HFFc6 (cell line): ENCODE measurements at regions not wholly inside any gene's neighbourhood (a gene's known extent, or its start where the extent isn't known, plus 50 kb on each side); places are given as distances from the start of the nearest gene placed in this dataset.

Experiments
- DNase-seq: peaks from one replicate; pipeline ENCODE4 v3.0.0-alpha.2; 2018
- H3K27ac Mint-ChIP-seq: 2 replicates; pipeline ENCODE4 v1.8.0; 2020; ENCODE audit warnings: mild to moderate bottlenecking, mixed read lengths
- H3K27me3 Mint-ChIP-seq: 2 replicates; pipeline ENCODE4 v1.8.0; 2021; ENCODE audit warnings: mild to moderate bottlenecking, moderate library complexity, mixed read lengths; ENCODE audit not compliant: insufficient read depth
- H3K36me3 Mint-ChIP-seq: 2 replicates; pipeline ENCODE4 v1.8.0; 2021; ENCODE audit warnings: low read depth, mixed read lengths
- H3K4me1 Mint-ChIP-seq: 2 replicates; pipeline ENCODE4 v1.8.0; 2020; ENCODE audit warnings: low read depth, mixed read lengths
- H3K4me3 Mint-ChIP-seq: 2 replicates; pipeline ENCODE4 v1.8.0; 2020; ENCODE audit warnings: mild to moderate bottlenecking, moderate library complexity, mixed read lengths
- H3K9me3 Mint-ChIP-seq: 2 replicates; pipeline ENCODE4 v1.8.0; 2020; ENCODE audit warnings: mild to moderate bottlenecking, mixed read lengths
- CTCF ChIP-seq: fragments of 200-600 bp; sonication (generic); IDR thresholded peaks from 2 replicates; pipeline ENCODE4 v1.5.0; 2021; ENCODE audit warnings: antibody characterized with exemption, mild to moderate bottlenecking

DNA sequence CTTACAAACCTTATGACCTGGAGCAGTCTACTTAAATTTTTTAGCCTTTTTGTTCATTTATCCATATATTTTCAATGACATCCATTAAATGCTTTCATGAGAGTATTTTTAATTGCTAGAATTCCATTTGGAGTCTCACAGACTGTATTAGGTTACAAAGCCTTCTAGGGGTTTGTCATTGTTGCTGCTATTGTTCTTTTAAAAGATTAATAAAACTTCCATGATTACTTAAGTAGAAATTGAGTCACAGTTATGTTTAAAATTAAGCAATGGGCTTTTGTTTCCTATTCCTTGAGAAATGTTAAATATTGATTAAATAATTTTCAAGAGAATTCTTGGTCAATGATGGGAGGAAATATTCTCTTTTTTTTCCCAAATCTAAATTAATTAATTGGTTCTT is 1408.4 kb upstream of the RAG2 start:
- DNase-seq = no peak
- Mint-ChIP-seq H3K27me3 (no peaks in the 10 kb centered on the region), H3K4me3 (no peak overlapping the region), H3K9me3 (peaks cover 30% of the 10 kb centered on the region), H3K4me1 (no peaks in the 10 kb centered on the region), H3K27ac (no peak overlapping the region), H3K36me3 (no peaks in the 10 kb centered on the region; the same call in 1 of the 2 replicates)
- TF ChIP-seq CTCF = no peak

DNA sequence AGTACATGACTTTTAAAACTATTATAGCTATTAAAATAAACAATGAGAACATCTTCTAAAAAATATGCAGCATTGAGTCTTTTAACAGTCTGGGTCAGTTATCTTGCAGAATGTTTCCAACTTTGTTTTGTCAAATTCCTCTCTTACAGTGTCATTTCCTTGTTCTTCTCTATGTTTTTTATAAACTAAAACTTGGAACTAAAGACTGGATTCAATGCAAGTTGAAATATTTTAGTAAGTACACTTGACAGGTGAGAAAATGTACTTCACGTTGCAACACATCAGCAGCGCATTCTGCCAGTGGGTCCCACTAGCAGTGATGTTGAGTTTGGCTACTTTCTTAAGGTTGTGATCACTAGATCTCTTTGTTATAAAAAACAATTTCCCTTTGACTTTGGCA is 1407.6 kb upstream of the RAG2 start:
- H3K4me3 Mint-ChIP-seq = no peak overlapping the region
- H3K4me1 Mint-ChIP-seq = no peaks in the 10 kb centered on the region
- H3K27me3 Mint-ChIP-seq = no peaks in the 10 kb centered on the region
- H3K36me3 Mint-ChIP-seq = no peaks in the 10 kb centered on the region; the same call in 1 of the 2 replicates
- no peak overlapping the region for H3K27ac Mint-ChIP-seq
- TF ChIP-seq CTCF = no peak
- no peak for DNase-seq
- H3K9me3 Mint-ChIP-seq = peaks cover 30% of the 10 kb centered on the region

- no peak overlapping the region for H3K4me3 Mint-ChIP-seq
- no peak overlapping the region for H3K27ac Mint-ChIP-seq
- DNase-seq = no peak
- TF ChIP-seq CTCF = no peak
- H3K4me1 Mint-ChIP-seq = no peaks in the 10 kb centered on the region
- peaks cover 30% of the 10 kb centered on the region for H3K9me3 Mint-ChIP-seq
- H3K27me3 Mint-ChIP-seq = peaks cover 1% of the 10 kb centered on the region; the same call in 1 of the 2 replicates
- no peaks in the 10 kb centered on the region; the same call in 1 of the 2 replicates for H3K36me3 Mint-ChIP-seq
Measured at GRCh38 chr11:37999171-37999570, 1401.1 kb upstream of the RAG2 start.

GRCh38 chr11:37995886-37996285 is 1397.8 kb upstream of the RAG2 start:
- no peak for TF ChIP-seq CTCF
- Mint-ChIP-seq H3K4me1 (no peaks in the 10 kb centered on the region), H3K36me3 (no peaks in the 10 kb centered on the region), H3K9me3 (peaks cover 11% of the 10 kb centered on the region), H3K27ac (no peak overlapping the region), H3K4me3 (no peak overlapping the region), H3K27me3 (peaks cover 1% of the 10 kb centered on the region; the same call in 1 of the 2 replicates)
- no peak for DNase-seq

- H3K27ac Mint-ChIP-seq = no peak overlapping the region
- H3K27me3 Mint-ChIP-seq = no peaks in the 10 kb centered on the region
- H3K4me1 Mint-ChIP-seq = no peaks in the 10 kb centered on the region
- no peak for TF ChIP-seq CTCF
- no peak for DNase-seq
- no peak overlapping the region for H3K4me3 Mint-ChIP-seq
- peaks cover 11% of the 10 kb centered on the region for H3K9me3 Mint-ChIP-seq
- no peaks in the 10 kb centered on the region for H3K36me3 Mint-ChIP-seq
Measured at GRCh38 chr11:37988031-37988430, 1390.0 kb upstream of the RAG2 start.

GRCh38 chr11:37984991-37985390 is 1387.0 kb upstream of the RAG2 start:
- no peak overlapping the region for H3K27ac Mint-ChIP-seq

More at GRCh38 chr11:37984991-37985390, 1387.0 kb upstream of the RAG2 start:
- Mint-ChIP-seq H3K36me3 (no peaks in the 10 kb centered on the region), H3K4me3 (no peak overlapping the region), H3K9me3 (peaks cover 7% of the 10 kb centered on the region), H3K27me3 (no peaks in the 10 kb centered on the region), H3K4me1 (no peaks in the 10 kb centered on the region)
- no peak for DNase-seq
- no peak for TF ChIP-seq CTCF
